ENCODE measurements at regions not wholly inside any gene's neighbourhood (a gene's known extent, or its start where the extent isn't known, plus 50 kb on each side); places are given as distances from the start of the nearest gene placed in this dataset.

DNA sequence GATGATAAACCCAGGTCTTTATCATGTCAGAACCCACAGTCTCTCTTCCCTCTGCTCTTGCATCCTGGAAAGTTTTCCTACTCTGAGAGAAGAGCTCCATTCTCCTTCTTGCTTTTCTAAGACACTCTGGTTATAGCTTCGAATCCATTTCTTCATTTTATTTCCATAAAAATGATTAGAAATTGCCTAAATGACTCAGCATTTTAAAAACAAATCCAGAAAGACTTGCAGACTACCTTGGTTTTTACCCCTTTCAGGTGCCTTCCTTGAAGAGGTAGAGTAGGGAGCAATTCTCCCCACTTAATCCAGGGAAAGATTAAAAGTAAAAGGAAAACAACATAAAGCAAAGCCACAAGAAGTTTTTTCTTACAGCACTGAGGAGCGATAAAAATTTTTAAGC is 1256.0 kb downstream of the ROBO1 start:
- TF ChIP-seq CTCF (optimal IDR thresholded peaks at IDR 0.05 in 1 of 3, IDR thresholded peaks at IDR 0.05 in 1 of 3, conservative IDR thresholded peaks at IDR 0.05 in 1 of 3; ENCODE audit: extremely low read depth in 1 of 3, insufficient read depth in 2 of 3, low read length in 3 of 3) (no peak), EZH2 (IDR thresholded peaks at IDR 0.05; ENCODE audit: low read length) (no peak)

Measured in keratinocyte (primary cell).